H1 (cell line): ENCODE measurements at regions not wholly inside any gene's neighbourhood (a gene's known extent, or its start where the extent isn't known, plus 50 kb on each side); places are given as distances from the start of the nearest gene placed in this dataset.

Experiments used
- CTCF ChIA-PET: fragments of 300-600 bp; sonication (Branson Sonifier 250); formaldehyde crosslinking; loops from one replicate; lab custom pipeline; 2021; ENCODE audit not compliant: partially characterized antibody; lab: Charles Lee
- POLR2A ChIA-PET: fragments of 300-600 bp; sonication (Branson Sonifier 250); formaldehyde crosslinking; loops from one replicate; lab custom pipeline; 2021; ENCODE audit warnings: inconsistent platforms; ENCODE audit not compliant: partially characterized antibody; lab: Charles Lee
- DNase-seq, 2 experiments: peaks; one replicate each; pipeline versions ENCODE4 v3.0.0 to v3.0.0-alpha.2; 2010 to 2022; ENCODE audit warnings: low spot score in 2 of 2, low read depth in 1 of 2, mixed read lengths in 1 of 2
- FAIRE-seq: peaks from 2 replicates; lab custom pipeline; 2011; peaks lifted over from hg19 to GRCh38; lab: Jason Lieb, UNC
- H2AFZ ChIP-seq: 2 replicates; pipeline ENCODE4 v1.8.1; 2012; ENCODE audit warnings: low read length, inconsistent platforms
- H2AK5ac ChIP-seq: 2 replicates; pipeline ENCODE4 v1.6.1; 2013; ENCODE audit warnings: low read depth, low read length
- H2BK120ac ChIP-seq: replicated peaks from 2 replicates; pipeline ENCODE3; 2013; ENCODE audit warnings: low read depth, low read length, inconsistent platforms
- H2BK12ac ChIP-seq: 2 replicates; pipeline ENCODE4 v1.6.1; 2013; ENCODE audit warnings: low read depth, low read length
- H2BK15ac ChIP-seq: 2 replicates; pipeline ENCODE4 v1.6.1; 2013; ENCODE audit warnings: low read length
- H2BK20ac ChIP-seq: 2 replicates; pipeline ENCODE4 v1.6.1; 2013; ENCODE audit warnings: low read length
- H2BK5ac ChIP-seq: 2 replicates; pipeline ENCODE4 v1.6.1; 2013; ENCODE audit warnings: low read depth, low read length
- H3K14ac ChIP-seq: 2 replicates; pipeline ENCODE4 v1.6.1; 2013; ENCODE audit warnings: inconsistent platforms; ENCODE audit not compliant: insufficient read length
- H3K18ac ChIP-seq: 2 replicates; pipeline ENCODE4 v1.6.1; 2013; ENCODE audit warnings: low read length; ENCODE audit errors: extremely low read depth
- H3K23ac ChIP-seq: 2 replicates; pipeline ENCODE4 v1.6.1; 2013; ENCODE audit warnings: inconsistent platforms; ENCODE audit not compliant: insufficient read length
- H3K23me2 ChIP-seq: 2 replicates; pipeline ENCODE4 v1.6.1; 2013; ENCODE audit warnings: low read depth, low read length
- H3K27ac ChIP-seq: 2 replicates; pipeline ENCODE4 v1.6.1; 2011; ENCODE audit warnings: low read depth, low read length, inconsistent platforms
- H3K27me3 ChIP-seq, 4 experiments: replicated peaks in 1 of 4; 1 replicate in 1 of 4; 2 replicates in 3 of 4; pipeline versions ENCODE4 v1.6.1 to v1.8.1; 2011 to 2013; ENCODE audit warnings: low read length in 3 of 4, mild to moderate bottlenecking in 3 of 4, inconsistent platforms in 2 of 4, mixed read lengths in 2 of 4, moderate library complexity in 1 of 4; ENCODE audit not compliant: control insufficient read depth in 3 of 4, insufficient read depth in 3 of 4; ENCODE audit errors: extremely low read depth in 1 of 4
- H3K36me3 ChIP-seq, 4 experiments: 2 replicates each; pipeline versions ENCODE4 v1.6.1 to v1.8.1; 2011 to 2013; ENCODE audit warnings: mild to moderate bottlenecking in 4 of 4, low read length in 3 of 4, moderate library complexity in 2 of 4, control low read depth in 1 of 4, inconsistent platforms in 1 of 4; ENCODE audit not compliant: insufficient read depth in 4 of 4, control insufficient read depth in 2 of 4
- H3K4ac ChIP-seq: replicated peaks from 2 replicates; pipeline ENCODE3; 2013; ENCODE audit warnings: low read length, low read depth, mixed read lengths, inconsistent platforms; ENCODE audit not compliant: insufficient read length
- H3K4me1 ChIP-seq, 4 experiments: replicated peaks in 1 of 4; 1 replicate in 1 of 4; 2 replicates in 3 of 4; pipeline versions ENCODE4 v1.6.1 to v1.8.1; 2011 to 2013; ENCODE audit warnings: low read length in 3 of 4, inconsistent platforms in 2 of 4, mixed read lengths in 1 of 4; ENCODE audit not compliant: insufficient read depth in 4 of 4, control insufficient read depth in 3 of 4
- H3K4me2 ChIP-seq, 2 experiments: 2 replicates each; pipeline versions ENCODE4 v1.6.1 to v1.8.1; 2011 to 2013; ENCODE audit warnings: low read depth in 2 of 2, low read length in 2 of 2, control low read depth in 1 of 2, inconsistent platforms in 1 of 2, mild to moderate bottlenecking in 1 of 2; ENCODE audit not compliant: insufficient read depth in 1 of 2
- H3K4me3 ChIP-seq, 4 experiments: fragments of 200-600, 300-600 bp in 1 of 4; sonication (generic), shearing (Covaris generic), sonication (Bioruptor Twin) in 1 of 4; 2 replicates each; pipeline versions ENCODE4 v1.5.1 to v1.8.1; 2011 to 2016; ENCODE audit warnings: low read length in 4 of 4, low read depth in 3 of 4, control low read depth in 2 of 4, inconsistent platforms in 2 of 4, mild to moderate bottlenecking in 2 of 4, mixed read lengths in 1 of 4, moderate library complexity in 1 of 4; ENCODE audit not compliant: insufficient read depth in 2 of 4; ENCODE audit errors: extremely low read depth in 1 of 4
- H3K56ac ChIP-seq: replicated peaks from 2 replicates; pipeline ENCODE3; 2013; ENCODE audit warnings: low read depth, mild to moderate bottlenecking, mixed read lengths, low read length, inconsistent platforms; ENCODE audit not compliant: insufficient read length
- H3K79me1 ChIP-seq: 2 replicates; pipeline ENCODE4 v1.6.1; 2013; ENCODE audit warnings: low read depth, low read length, control low read depth
- H3K79me2 ChIP-seq, 2 experiments: 2 replicates each; pipeline versions ENCODE4 v1.6.1 to v1.8.1; 2012 to 2013; ENCODE audit warnings: low read length in 2 of 2, mild to moderate bottlenecking in 2 of 2, inconsistent platforms in 1 of 2; ENCODE audit not compliant: insufficient read depth in 2 of 2, control insufficient read depth in 1 of 2
- H3K9ac ChIP-seq, 4 experiments: replicated peaks in 1 of 4; 1 replicate in 1 of 4; 2 replicates in 3 of 4; pipeline versions ENCODE4 v1.6.1 to v1.8.1; 2011 to 2013; ENCODE audit warnings: low read depth in 3 of 4, low read length in 3 of 4, control low read depth in 2 of 4, mild to moderate bottlenecking in 2 of 4, moderate library complexity in 2 of 4, inconsistent platforms in 1 of 4; ENCODE audit errors: extremely low read depth in 1 of 4
- H3K9me3 ChIP-seq, 2 experiments: 2 replicates each; pipeline versions ENCODE4 v1.6.1 to v1.8.1; 2012 to 2013; ENCODE audit warnings: mild to moderate bottlenecking in 2 of 2, moderate library complexity in 2 of 2, control low read depth in 1 of 2, inconsistent platforms in 1 of 2, low read depth in 1 of 2, low read length in 1 of 2, mixed read lengths in 1 of 2; ENCODE audit not compliant: insufficient read depth in 2 of 2
- H4K20me1 ChIP-seq, 2 experiments: replicated peaks in 1 of 2; 2 replicates each; pipeline versions ENCODE3 to v1.8.1; 2011 to 2013; ENCODE audit warnings: inconsistent platforms in 2 of 2, low read length in 2 of 2, mild to moderate bottlenecking in 1 of 2; ENCODE audit not compliant: insufficient read depth in 2 of 2, control insufficient read depth in 1 of 2
- H4K5ac ChIP-seq: 2 replicates; pipeline ENCODE4 v1.6.1; 2013; ENCODE audit warnings: low read length, low read depth, mixed read lengths, inconsistent platforms; ENCODE audit not compliant: insufficient read length
- H4K8ac ChIP-seq: 2 replicates; pipeline ENCODE4 v1.8.0; 2013; ENCODE audit warnings: mild to moderate bottlenecking, moderate library complexity, low read length, inconsistent platforms; ENCODE audit not compliant: insufficient read depth; ENCODE audit errors: extremely low read depth
- H4K91ac ChIP-seq: replicated peaks from 2 replicates; pipeline ENCODE3; 2013; ENCODE audit warnings: low read length, mixed read lengths, inconsistent platforms; ENCODE audit not compliant: insufficient read length
- BRCA1 ChIP-seq: IDR thresholded peaks from 2 replicates; pipeline ENCODE4 v1.6.1; 2012; ENCODE audit warnings: low read depth, low read length, improper control_type of control experiment
- GABPA ChIP-seq: IDR thresholded peaks from 2 replicates; pipeline ENCODE4 v1.6.1; 2011; ENCODE audit warnings: mild to moderate bottlenecking, low read length, moderate library complexity, borderline replicate concordance; ENCODE audit not compliant: insufficient read depth
- WGBS, 2 experiments: shearing (Covaris generic) in 1 of 2; methylation state at CpG; one replicate each; pipeline versions ENCODE4 v1.1.6 to v1.1.7; 2013 to 2015; ENCODE audit warnings: low lambda C conversion rate in 2 of 2, mixed read lengths in 2 of 2, inconsistent platforms in 1 of 2, low coverage in 1 of 2, missing lambda C conversion rate in 1 of 2; ENCODE audit not compliant: insufficient replicate concordance in 2 of 2, insufficient coverage in 1 of 2, insufficient read length in 1 of 2; ENCODE audit errors: extremely low coverage in 1 of 2, missing lambda C conversion rate in 1 of 2; 5-methylcytosine and 5-hydroxymethylcytosine counted together
- TF ChIP-seq, protein P1 (sequence below): IDR thresholded peaks from 2 replicates; pipeline ENCODE4 v1.6.1; 2011; ENCODE audit warnings: low read length, improper control_type of control experiment

DNA sequence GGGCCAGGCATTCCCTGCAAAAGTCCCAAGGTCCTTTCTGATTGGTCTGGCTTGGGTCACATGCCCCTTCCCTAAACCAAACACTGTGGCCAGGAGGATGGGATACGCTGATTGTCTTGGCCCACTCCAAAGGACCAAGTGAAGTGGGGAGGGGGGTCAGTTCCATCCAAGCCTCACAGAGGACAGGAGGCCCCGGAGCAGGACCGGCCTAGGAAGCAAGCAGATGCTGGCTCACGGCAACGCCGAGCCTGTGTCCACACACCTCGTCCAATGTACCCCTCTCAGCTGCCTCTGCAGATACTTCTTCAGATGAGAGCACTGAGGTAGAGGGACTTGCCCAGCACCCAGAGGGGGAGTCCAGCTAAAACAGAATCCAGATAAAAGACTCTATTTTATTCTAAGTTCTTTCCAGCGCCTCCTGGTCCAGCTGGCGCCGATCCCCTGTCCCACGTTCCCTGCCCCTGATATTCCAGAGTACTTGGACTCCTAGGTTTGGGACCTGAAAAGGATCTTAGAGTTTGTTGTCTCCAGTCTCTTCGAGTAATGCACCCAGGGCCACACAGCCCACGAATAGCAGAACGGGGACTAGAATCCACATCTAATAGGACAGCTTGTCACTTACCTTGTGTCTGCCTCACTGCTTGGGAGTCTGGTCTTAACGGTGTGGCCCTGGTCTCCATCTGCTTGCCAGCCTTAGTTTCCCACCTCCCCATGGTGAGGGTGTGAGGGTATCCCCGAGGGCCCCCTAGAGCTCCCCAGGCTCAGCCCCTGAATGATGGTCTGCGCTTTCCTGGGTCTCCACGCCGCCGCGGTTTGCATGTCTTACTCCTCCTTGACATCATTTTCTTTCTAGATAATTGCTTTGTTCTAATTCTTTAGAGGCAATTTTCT is 72.4 kb upstream of the UNC5A start:
- H3K36me3 ChIP-seq, result no peaks in the 10 kb centered on the region; a peak in 1 of 8 replicates
- no peaks in the 10 kb centered on the region for H3K79me2 ChIP-seq
- H3K23me2 ChIP-seq, result peaks cover 2% of the 10 kb centered on the region; the same call in 1 of the 2 replicates
- no peak overlapping the region for H4K91ac ChIP-seq
- ChIA-PET POLR2A (interaction anchor here (0.6 to 2.5 kb wide), 3 partner anchors 9 to 268 kb away, joined by 3 to 10 read pairs (median 3); partner anchors contain the start of gene UIMC1), CTCF (interaction anchor here (0.7 to 9.4 kb wide), 15 partner anchors 8 to 334 kb away, joined by 3 to 56 read pairs (median 4); no protein-coding TSS in a partner anchor)
- no peaks in the 10 kb centered on the region for H3K9me3 ChIP-seq
- TF ChIP-seq, protein P1, sequence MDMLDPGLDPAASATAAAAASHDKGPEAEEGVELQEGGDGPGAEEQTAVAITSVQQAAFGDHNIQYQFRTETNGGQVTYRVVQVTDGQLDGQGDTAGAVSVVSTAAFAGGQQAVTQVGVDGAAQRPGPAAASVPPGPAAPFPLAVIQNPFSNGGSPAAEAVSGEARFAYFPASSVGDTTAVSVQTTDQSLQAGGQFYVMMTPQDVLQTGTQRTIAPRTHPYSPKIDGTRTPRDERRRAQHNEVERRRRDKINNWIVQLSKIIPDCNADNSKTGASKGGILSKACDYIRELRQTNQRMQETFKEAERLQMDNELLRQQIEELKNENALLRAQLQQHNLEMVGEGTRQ, result peak; percentile 68; the same call in 1 of the 2 replicates
- TF ChIP-seq GABPA (no peak), BRCA1 (no peak)
- no peaks in the 10 kb centered on the region for H4K20me1 ChIP-seq
- H3K4me1 ChIP-seq, result peaks cover 7 to 26% (median 15%) of the 10 kb centered on the region in 4 experiments
- H3K27me3 ChIP-seq, result peaks cover 0 to 20% (median 9%) of the 10 kb centered on the region in 4 experiments; a peak in 5 of 7 replicates
- H2AFZ ChIP-seq, result no peak overlapping the region
- no peak overlapping the region; the same call in 1 of the 2 replicates for H2BK12ac ChIP-seq
- H3K18ac ChIP-seq, result no peak overlapping the region
- peak overlapping the region; percentile 29; the same call in 1 of the 2 replicates for H2BK20ac ChIP-seq
- H3K4me3 ChIP-seq, result no peak overlapping the region
- H2AK5ac ChIP-seq, result no peak overlapping the region
- no peak overlapping the region for H3K23ac ChIP-seq
- no peak overlapping the region for H3K4me2 ChIP-seq
- H3K4ac ChIP-seq, result no peak overlapping the region
- H2BK5ac ChIP-seq, result no peak overlapping the region
- peak in 1 of 2 experiments; percentile 42 for DNase-seq
- no peak overlapping the region; a peak in 1 of 7 replicates for H3K9ac ChIP-seq
- no peaks in the 10 kb centered on the region for H3K79me1 ChIP-seq
- 88% methylated on average over 21 of the region's 21 CpGs; no CpG with 5 or more reads in 1 of the 2 experiments for WGBS, 2 experiments
- H2BK120ac ChIP-seq, result no peak overlapping the region
- no peak for FAIRE-seq
- no peak overlapping the region for H3K56ac ChIP-seq
- no peak overlapping the region for H3K14ac ChIP-seq
- no peak overlapping the region for H2BK15ac ChIP-seq
- H4K5ac ChIP-seq, result no peak overlapping the region
- H4K8ac ChIP-seq, result no peak overlapping the region
- H3K27ac ChIP-seq, result no peak overlapping the region
